Thymus (tissue), 11 donors: ENCODE measurements at regions not wholly inside any gene's neighbourhood (a gene's known extent, or its start where the extent isn't known, plus 50 kb on each side); places are given as distances from the start of the nearest gene placed in this dataset.
"Not testable (repeated sequence)": the region's sequence is repeated elsewhere in the genome, so short reads cannot be mapped to it uniquely, and the experiment has no call there.

Experiments
- DNase-seq, 9 donors: peaks; one replicate each; pipeline ENCODE4 v3.0.0-alpha.2; 2013; ENCODE audit warnings: low spot score in 9 of 9, low read depth in 6 of 9, missing footprints in 1 of 9
- H3K27ac ChIP-seq, 2 donors: one replicate each; pipeline ENCODE4 v1.5.1; 2013; ENCODE audit warnings: control low read depth in 1 of 2, low read depth in 1 of 2, low read length in 1 of 2, mild to moderate bottlenecking in 1 of 2, moderate library complexity in 1 of 2
- H3K27me3 ChIP-seq, 2 donors: one replicate each; pipeline ENCODE4 v1.5.1; 2013; ENCODE audit warnings: low read length in 1 of 2; ENCODE audit not compliant: control insufficient read depth in 2 of 2, insufficient read depth in 1 of 2
- H3K36me3 ChIP-seq, 2 donors: one replicate each; pipeline ENCODE4 v1.5.1; 2013; ENCODE audit warnings: low read length in 1 of 2, mild to moderate bottlenecking in 1 of 2, moderate library complexity in 1 of 2; ENCODE audit not compliant: control insufficient read depth in 2 of 2, insufficient read depth in 2 of 2
- H3K4me1 ChIP-seq, 2 donors: one replicate each; pipeline ENCODE4 v1.5.1; 2013; ENCODE audit warnings: low read length in 2 of 2; ENCODE audit not compliant: control insufficient read depth in 2 of 2, insufficient read depth in 2 of 2
- H3K4me3 ChIP-seq, 2 donors: one replicate each; pipeline ENCODE4 v1.5.1; 2013; ENCODE audit warnings: low read length in 2 of 2, control low read depth in 1 of 2, mild to moderate bottlenecking in 1 of 2
- H3K9me3 ChIP-seq, 2 donors: one replicate each; pipeline ENCODE4 v1.5.1; 2013; ENCODE audit warnings: low read length in 1 of 2, mild to moderate bottlenecking in 1 of 2; ENCODE audit not compliant: control insufficient read depth in 2 of 2, insufficient read depth in 1 of 2
- WGBS: extraction: QIAGEN DNeasy Blood & Tissue Kit; methylation state at CpG from one replicate; pipeline ENCODE4 v1.1.7; 2013; 5-methylcytosine and 5-hydroxymethylcytosine counted together
- donor health status: healthy.

DNA sequence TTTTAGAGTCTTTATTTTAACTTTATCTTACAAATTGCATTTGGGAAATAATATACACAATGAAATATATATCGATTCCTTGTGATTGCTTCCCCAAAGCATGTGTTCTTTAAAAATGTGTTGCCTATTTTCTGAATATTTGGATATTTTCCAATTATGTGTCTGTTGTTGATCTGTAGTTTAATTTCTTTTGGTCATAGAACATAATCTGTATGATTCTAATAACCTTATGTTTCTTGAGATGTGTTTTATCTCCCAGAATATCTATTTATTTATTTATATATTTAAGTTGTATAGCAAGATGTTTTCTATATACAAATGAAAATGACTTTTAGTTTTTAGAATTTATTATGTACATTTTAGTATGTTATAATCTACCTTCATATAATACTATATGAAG lies 710.8 kb upstream of the PCDH20 start:
- no peak for DNase-seq
- no peaks in the 10 kb centered on the region for H3K9me3 ChIP-seq
- H3K36me3 ChIP-seq = no peaks in the 10 kb centered on the region
- H3K27ac ChIP-seq = no peak overlapping the region
- no peak overlapping the region for H3K4me3 ChIP-seq
- H3K27me3 ChIP-seq = no peaks in the 10 kb centered on the region
- whole genome bisulfite sequencing = 97% methylated on average over 1 of the region's 1 CpG
- H3K4me1 ChIP-seq = no peaks in the 10 kb centered on the region

DNA sequence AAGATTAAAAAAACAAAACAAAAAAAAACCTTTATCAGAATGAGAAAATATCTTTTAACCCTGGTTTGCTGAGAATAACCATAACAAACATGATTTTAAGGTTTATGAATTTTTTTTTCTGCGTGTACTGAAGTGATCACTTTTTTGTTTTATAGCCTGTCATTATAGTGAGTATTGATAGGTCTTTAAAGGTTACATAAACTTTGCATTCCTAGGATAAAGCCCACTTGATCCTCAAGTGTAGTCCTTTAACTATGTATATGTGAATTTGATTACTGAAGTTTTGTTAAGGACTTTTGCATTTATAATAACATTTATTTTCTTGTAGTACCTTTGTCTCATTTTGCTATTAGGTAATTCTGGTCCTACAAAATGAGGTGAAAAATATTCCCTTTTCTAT lies 709.8 kb upstream of the PCDH20 start:
- no peaks in the 10 kb centered on the region for H3K36me3 ChIP-seq

DNA sequence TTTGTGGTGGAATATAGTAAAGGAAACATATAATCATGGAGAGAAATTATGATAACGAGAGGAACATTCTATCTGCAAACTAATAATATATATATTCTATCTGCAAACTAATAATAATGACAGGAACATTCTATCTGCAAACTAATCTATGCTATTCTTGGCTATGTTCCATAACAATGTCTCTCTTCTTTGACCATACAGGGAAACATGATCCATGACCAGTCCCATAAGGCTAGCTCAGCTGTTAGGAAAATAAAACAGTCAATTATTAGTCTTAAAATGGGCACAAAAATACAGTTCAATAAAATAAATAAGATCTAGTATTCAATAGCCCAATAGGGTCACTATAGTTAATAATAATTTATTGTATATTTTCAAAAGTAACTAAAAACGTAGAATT lies 707.8 kb upstream of the PCDH20 start:
- DNase-seq = no peak
- Histone ChIP-seq H3K27ac (no peak overlapping the region), H3K27me3 (no peaks in the 10 kb centered on the region), H3K36me3 (no peaks in the 10 kb centered on the region), H3K4me1 (no peaks in the 10 kb centered on the region), H3K4me3 (no peak overlapping the region), H3K9me3 (no peaks in the 10 kb centered on the region)
- WGBS = 73% methylated on average over 2 of the region's 2 CpGs

More for the DNA sequence above, 709.8 kb upstream of the PCDH20 start:
- Histone ChIP-seq H3K9me3 (no peaks in the 10 kb centered on the region), H3K4me3 (no peak overlapping the region), H3K27me3 (no peaks in the 10 kb centered on the region), H3K27ac (no peak overlapping the region), H3K4me1 (no peaks in the 10 kb centered on the region)
- no peak for DNase-seq
- WGBS = 88% methylated on average over 1 of the region's 1 CpG

DNA sequence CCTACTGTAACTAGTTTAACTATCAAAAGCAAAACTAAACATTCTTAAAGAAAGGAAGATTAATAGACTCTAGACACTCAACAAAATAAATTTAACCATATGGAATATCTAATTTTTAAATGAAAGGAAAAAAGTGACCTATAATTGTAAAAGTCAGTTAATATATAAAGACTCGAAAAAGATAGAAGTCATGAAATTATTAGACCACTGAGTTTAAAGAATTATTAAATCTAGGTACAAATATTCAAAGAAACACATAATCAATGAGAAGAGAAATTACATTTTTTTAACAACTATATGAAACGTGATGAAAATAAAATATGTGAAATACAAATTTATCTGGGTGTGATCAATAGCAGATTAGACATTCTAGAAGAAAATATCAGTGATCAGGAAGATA lies 706.8 kb upstream of the PCDH20 start:
- H3K27me3 ChIP-seq = no peaks in the 10 kb centered on the region
- H3K36me3 ChIP-seq = no peaks in the 10 kb centered on the region
- H3K4me1 ChIP-seq = no peaks in the 10 kb centered on the region
- WGBS = 67% methylated on average over 2 of the region's 2 CpGs
- DNase-seq = no peak
- no peaks in the 10 kb centered on the region for H3K9me3 ChIP-seq
- no peak overlapping the region for H3K4me3 ChIP-seq
- no peak overlapping the region for H3K27ac ChIP-seq

DNA sequence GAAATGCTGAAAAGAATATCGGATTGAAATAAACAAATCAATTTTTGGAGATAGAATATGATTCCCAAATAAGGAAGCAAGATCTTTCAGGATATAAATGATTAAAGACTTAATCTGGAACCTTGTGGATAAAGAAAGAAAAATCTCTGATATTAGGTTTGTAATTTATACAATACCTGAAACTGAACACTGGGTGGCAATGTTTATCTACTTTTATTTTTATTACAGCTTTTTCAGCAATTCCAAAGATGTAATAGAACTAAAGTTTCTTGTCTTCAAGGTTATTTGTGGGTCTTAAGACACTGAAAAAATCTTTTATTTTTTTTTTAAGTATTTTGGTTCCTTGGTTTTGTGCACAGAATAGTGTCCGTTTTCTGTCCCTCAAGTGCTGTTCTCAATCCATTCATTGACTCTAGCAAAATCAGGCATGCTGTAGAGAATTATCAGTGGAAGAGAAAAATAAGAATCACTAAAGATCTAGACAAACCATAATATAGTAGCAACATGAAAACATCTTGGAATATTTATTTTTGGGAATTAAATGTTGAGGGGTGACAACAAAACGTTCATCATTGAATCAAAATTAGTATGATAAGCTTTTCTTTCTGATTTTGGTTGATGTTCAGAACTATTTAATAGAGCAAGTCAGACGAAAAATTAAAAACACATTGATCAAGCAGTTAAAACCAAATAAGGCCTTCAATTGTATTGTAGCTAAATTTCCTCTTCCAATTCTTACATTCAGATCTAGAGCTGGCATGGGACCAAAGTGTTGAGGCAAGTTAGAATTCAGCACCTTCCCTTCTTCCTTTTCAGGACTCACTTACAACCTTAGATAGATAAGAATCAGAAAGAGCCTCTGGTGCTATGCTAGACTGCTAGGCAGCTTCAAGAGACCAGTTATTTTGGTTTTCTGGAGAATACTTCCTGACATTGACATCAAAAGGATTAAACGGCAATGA lies 704.4 kb upstream of the PCDH20 start:
- no peak for DNase-seq
- H3K4me3 ChIP-seq = no peak overlapping the region
- no peaks in the 10 kb centered on the region for H3K9me3 ChIP-seq
- H3K27ac ChIP-seq = no peak overlapping the region
- H3K36me3 ChIP-seq = no peaks in the 10 kb centered on the region
- no peaks in the 10 kb centered on the region for H3K27me3 ChIP-seq
- WGBS = 63% methylated on average over 5 of the region's 5 CpGs
- H3K4me1 ChIP-seq = no peaks in the 10 kb centered on the region

DNA sequence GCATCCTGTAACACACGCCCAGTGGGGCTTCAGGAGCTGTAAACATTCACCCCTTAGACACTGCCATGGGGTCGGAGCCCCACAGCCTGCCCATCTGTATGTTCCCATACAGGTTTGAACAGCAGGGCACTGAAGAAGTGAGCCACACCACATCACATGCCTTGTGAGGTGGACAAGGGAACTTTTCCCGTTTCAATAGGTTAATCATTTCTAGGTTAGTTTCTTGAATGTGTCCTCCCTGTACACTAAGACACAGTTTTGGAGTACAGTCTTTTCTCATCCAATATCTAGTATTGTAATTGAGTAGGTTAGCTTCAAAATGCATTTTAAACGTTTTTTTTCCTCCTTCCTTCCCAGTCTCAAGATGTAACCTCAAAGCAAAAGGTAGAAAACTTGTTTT lies 700.2 kb upstream of the PCDH20 start:
- no peak for DNase-seq
- WGBS = 82% methylated on average over 4 of the region's 4 CpGs

DNA sequence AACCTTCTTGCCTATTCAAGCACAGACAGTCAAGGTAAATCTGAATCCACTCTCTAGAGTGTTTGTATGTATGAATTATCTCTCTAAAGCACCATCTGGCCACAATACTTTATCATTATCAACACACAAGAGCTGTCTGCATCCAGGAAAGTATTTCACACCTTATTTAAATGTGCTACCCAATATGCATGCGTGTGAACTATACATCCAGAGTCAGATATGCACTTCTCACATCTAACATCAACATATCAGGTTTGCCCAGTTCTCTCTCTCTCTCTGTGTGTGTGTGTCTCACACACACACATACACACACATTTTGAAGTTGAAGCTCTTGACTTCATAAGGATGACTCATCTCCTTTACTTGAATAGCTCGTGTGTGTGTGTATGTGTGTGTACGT lies 697.5 kb upstream of the PCDH20 start:
- DNase-seq = no peak
- H3K9me3 ChIP-seq = no peaks in the 10 kb centered on the region
- 90% methylated on average over 3 of the region's 3 CpGs for WGBS
- no peaks in the 10 kb centered on the region for H3K36me3 ChIP-seq
- no peaks in the 10 kb centered on the region for H3K27me3 ChIP-seq
- H3K27ac ChIP-seq = no peak overlapping the region
- no peak overlapping the region for H3K4me3 ChIP-seq
- no peaks in the 10 kb centered on the region for H3K4me1 ChIP-seq

More for the DNA sequence above, 700.2 kb upstream of the PCDH20 start:
- H3K9me3 ChIP-seq = no peaks in the 10 kb centered on the region
- no peaks in the 10 kb centered on the region for H3K27me3 ChIP-seq
- H3K4me1 ChIP-seq = no peaks in the 10 kb centered on the region
- no peak overlapping the region for H3K4me3 ChIP-seq
- H3K36me3 ChIP-seq = no peaks in the 10 kb centered on the region
- H3K27ac ChIP-seq = no peak overlapping the region

DNA sequence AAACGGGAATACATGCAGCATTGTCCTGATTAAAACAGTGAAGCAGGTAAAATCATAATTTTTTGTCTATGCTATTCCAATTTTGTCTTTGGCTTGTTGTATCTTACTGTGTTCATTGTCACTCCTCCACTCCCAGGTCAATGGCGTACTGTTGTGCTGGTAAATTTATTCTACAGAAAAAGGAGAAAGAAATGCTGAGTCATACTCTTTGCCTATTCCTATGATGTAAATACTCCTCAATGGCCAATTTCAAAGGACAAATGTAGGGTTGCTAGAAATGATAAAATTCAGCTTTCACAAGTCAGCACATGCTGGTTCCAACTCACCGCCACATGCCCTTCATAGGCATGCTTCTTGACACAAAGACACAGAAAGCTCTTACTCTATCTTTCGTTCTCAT lies 694.4 kb upstream of the PCDH20 start:
- H3K27ac ChIP-seq = no peak overlapping the region
- H3K4me3 ChIP-seq = no peak overlapping the region
- WGBS = 81% methylated on average over 4 of the region's 4 CpGs
- no peaks in the 10 kb centered on the region for H3K4me1 ChIP-seq
- no peaks in the 10 kb centered on the region for H3K36me3 ChIP-seq
- no peak for DNase-seq
- no peaks in the 10 kb centered on the region for H3K9me3 ChIP-seq
- no peaks in the 10 kb centered on the region for H3K27me3 ChIP-seq

DNA sequence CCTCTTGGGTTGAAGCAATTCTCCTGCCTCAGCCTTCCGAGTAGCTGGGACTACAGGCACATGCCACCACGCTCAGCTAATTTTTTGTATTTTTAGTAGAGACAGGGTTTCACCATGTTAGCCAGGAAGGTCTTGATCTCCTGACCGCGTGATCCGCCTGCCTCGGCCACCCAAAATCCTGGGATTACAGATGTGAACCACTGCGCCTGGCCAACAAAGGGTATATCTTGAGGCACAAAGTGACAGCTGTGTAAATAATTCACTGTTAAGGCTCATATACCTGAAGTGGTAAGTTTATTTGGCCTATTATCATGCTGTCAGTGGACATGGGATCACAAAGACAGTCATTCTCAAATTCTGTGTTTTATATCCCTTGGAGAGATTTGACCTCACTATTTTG lies 688.5 kb upstream of the PCDH20 start:
- WGBS = 94% methylated on average over 7 of the region's 7 CpGs
- H3K36me3 ChIP-seq = not testable (repeated sequence)

More for the DNA sequence above, 688.5 kb upstream of the PCDH20 start:
- H3K27me3 ChIP-seq, DNase-seq, H3K4me1 ChIP-seq, H3K27ac ChIP-seq, H3K4me3 ChIP-seq, H3K9me3 ChIP-seq: not testable (repeated sequence)
